Keratinocyte (primary cell): ENCODE measurements at regions not wholly inside any gene's neighbourhood (a gene's known extent, or its start where the extent isn't known, plus 50 kb on each side); places are given as distances from the start of the nearest gene placed in this dataset.

ENCODE experiments used
- DNase-seq: peaks from one replicate; pipeline ENCODE4 v3.0.0-alpha.2; 2011; ENCODE audit warnings: low read depth, missing footprints, low spot score
- FAIRE-seq: peaks from 2 replicates; lab custom pipeline; 2011; peaks lifted over from hg19 to GRCh38; lab: Jason Lieb, UNC
- H2AFZ ChIP-seq: 2 replicates; pipeline ENCODE4 v1.6.0; 2012; ENCODE audit warnings: low read length, control low read depth, inconsistent platforms; ENCODE audit not compliant: control insufficient read depth
- H3K27ac ChIP-seq: 2 replicates; pipeline ENCODE4 v1.5.1; 2011; ENCODE audit warnings: low read length; ENCODE audit not compliant: control insufficient read depth, insufficient read depth
- H3K27me3 ChIP-seq: 3 replicates; pipeline ENCODE4 v1.6.0; 2011; ENCODE audit warnings: low read length; ENCODE audit not compliant: control insufficient read depth, insufficient read depth; ENCODE audit errors: extremely low read depth
- H3K36me3 ChIP-seq, 2 experiments: 2 replicates in 1 of 2; 3 replicates in 1 of 2; pipeline ENCODE4 v1.5.1; 2011; ENCODE audit warnings: low read length in 2 of 2, mild to moderate bottlenecking in 1 of 2; ENCODE audit not compliant: control insufficient read depth in 2 of 2, insufficient read depth in 2 of 2; ENCODE audit errors: extremely low read depth in 1 of 2
- H3K4me1 ChIP-seq: 3 replicates; pipeline ENCODE4 v1.5.1; 2011; ENCODE audit warnings: low read length; ENCODE audit not compliant: control insufficient read depth, insufficient read depth; ENCODE audit errors: extremely low read depth
- H3K4me2 ChIP-seq: 3 replicates; pipeline ENCODE4 v1.6.0; 2011; ENCODE audit warnings: low read depth, low read length; ENCODE audit not compliant: control insufficient read depth, insufficient read depth; ENCODE audit errors: extremely low read depth
- H3K4me3 ChIP-seq, 3 experiments: fragments of 200-600 bp in 1 of 3; sonication (generic) in 1 of 3; 2 replicates in 2 of 3; 3 replicates in 1 of 3; pipeline ENCODE4 v1.5.1; 2011 to 2016; ENCODE audit warnings: low read length in 3 of 3, mild to moderate bottlenecking in 3 of 3, control low read depth in 2 of 3, inconsistent platforms in 1 of 3, low read depth in 1 of 3, mixed read lengths in 1 of 3, mixed run types in 1 of 3, moderate library complexity in 1 of 3; ENCODE audit not compliant: control insufficient read depth in 2 of 3, insufficient read depth in 2 of 3; ENCODE audit errors: extremely low read depth in 1 of 3
- H3K79me2 ChIP-seq: 2 replicates; pipeline ENCODE4 v1.6.0; 2012; ENCODE audit warnings: low read length; ENCODE audit not compliant: control insufficient read depth, insufficient read depth
- H3K9ac ChIP-seq: 3 replicates; pipeline ENCODE4 v1.6.0; 2011; ENCODE audit warnings: low read length; ENCODE audit not compliant: control insufficient read depth, insufficient read depth; ENCODE audit errors: extremely low read depth
- H3K9me1 ChIP-seq: 3 replicates; pipeline ENCODE4 v1.6.0; 2011; ENCODE audit warnings: low read length; ENCODE audit not compliant: control insufficient read depth, insufficient read depth; ENCODE audit errors: extremely low read depth
- H3K9me3 ChIP-seq: 2 replicates; pipeline ENCODE4 v1.5.1; 2012; ENCODE audit warnings: low read depth, low read length; ENCODE audit not compliant: control insufficient read depth
- H4K20me1 ChIP-seq: 3 replicates; pipeline ENCODE4 v1.6.0; 2011; ENCODE audit warnings: low read length; ENCODE audit not compliant: control insufficient read depth, insufficient read depth; ENCODE audit errors: extremely low read depth
- EZH2 ChIP-seq: IDR thresholded peaks from one replicate; pipeline ENCODE4 v1.6.1; 2012; ENCODE audit warnings: inconsistent platforms, mild to moderate bottlenecking, low read length, moderate library complexity
- dilution Hi-C: fragments of 300-500 bp; cut with MboI; formaldehyde crosslinking; loops from one replicate; pipeline ENCODE4 v1.7.0; 2020; ENCODE audit warnings: low sequenced_read_pairs; ENCODE audit not compliant: extremely low pct_ligation_motif_present
- TF ChIP-seq, protein P1 (sequence below), 3 experiments: IDR thresholded peaks in 1 of 3; conservative IDR thresholded peaks in 1 of 3; optimal IDR thresholded peaks in 1 of 3; 2 replicates in 2 of 3; 3 replicates in 1 of 3; pipeline versions ENCODE3 to v1.5.1; 2011; ENCODE audit warnings: low read length in 3 of 3, mild to moderate bottlenecking in 3 of 3, moderate library complexity in 2 of 3, control low read depth in 1 of 3, inconsistent platforms in 1 of 3; ENCODE audit not compliant: insufficient read depth in 2 of 3; ENCODE audit errors: extremely low read depth in 1 of 3

DNA sequence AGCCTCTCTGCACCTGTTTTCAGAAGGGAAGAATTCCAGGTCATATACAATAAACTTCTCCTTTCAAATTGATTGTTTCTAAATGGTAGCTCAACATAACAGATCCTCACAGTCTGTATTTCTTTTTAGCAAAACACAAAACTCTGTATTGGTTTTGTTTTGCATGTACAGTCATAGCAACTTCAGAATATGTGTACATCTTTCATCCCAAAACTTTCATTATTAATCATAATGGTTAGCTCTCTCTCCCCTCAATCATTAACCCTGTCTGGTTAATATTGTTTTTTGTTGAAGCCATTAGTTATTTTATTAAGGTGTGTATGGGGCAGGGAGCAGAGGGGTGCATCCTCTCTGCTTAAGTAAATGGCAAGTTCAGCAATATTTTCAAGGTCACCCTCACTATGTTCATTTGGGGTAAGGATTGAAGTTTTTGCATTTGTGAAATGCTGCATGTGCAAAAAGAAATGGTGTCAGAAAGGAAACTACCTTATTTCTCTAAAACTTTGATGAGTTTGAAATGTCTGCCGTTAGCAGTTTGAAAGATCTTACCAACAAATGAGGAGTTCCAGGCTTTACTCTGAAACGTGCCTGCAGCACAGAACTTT is 136.8 kb upstream of the BTBD3 start:
- H3K4me2 ChIP-seq = no peak overlapping the region
- dilution Hi-C loops = no loop called here
- H3K36me3 ChIP-seq = no peaks in the 10 kb centered on the region
- H3K9me1 ChIP-seq = no peaks in the 10 kb centered on the region
- H2AFZ ChIP-seq = no peak overlapping the region
- no peak overlapping the region for H3K9ac ChIP-seq
- no peaks in the 10 kb centered on the region for H3K79me2 ChIP-seq
- no peaks in the 10 kb centered on the region for H3K4me1 ChIP-seq
- H3K27ac ChIP-seq = no peak overlapping the region
- TF ChIP-seq EZH2 = no peak
- TF ChIP-seq, protein P1, sequence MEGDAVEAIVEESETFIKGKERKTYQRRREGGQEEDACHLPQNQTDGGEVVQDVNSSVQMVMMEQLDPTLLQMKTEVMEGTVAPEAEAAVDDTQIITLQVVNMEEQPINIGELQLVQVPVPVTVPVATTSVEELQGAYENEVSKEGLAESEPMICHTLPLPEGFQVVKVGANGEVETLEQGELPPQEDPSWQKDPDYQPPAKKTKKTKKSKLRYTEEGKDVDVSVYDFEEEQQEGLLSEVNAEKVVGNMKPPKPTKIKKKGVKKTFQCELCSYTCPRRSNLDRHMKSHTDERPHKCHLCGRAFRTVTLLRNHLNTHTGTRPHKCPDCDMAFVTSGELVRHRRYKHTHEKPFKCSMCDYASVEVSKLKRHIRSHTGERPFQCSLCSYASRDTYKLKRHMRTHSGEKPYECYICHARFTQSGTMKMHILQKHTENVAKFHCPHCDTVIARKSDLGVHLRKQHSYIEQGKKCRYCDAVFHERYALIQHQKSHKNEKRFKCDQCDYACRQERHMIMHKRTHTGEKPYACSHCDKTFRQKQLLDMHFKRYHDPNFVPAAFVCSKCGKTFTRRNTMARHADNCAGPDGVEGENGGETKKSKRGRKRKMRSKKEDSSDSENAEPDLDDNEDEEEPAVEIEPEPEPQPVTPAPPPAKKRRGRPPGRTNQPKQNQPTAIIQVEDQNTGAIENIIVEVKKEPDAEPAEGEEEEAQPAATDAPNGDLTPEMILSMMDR (optimal IDR thresholded peaks at IDR 0.05 in 1 of 3, IDR thresholded peaks at IDR 0.05 in 1 of 3, conservative IDR thresholded peaks at IDR 0.05 in 1 of 3; ENCODE audit: extremely low read depth in 1 of 3, insufficient read depth in 2 of 3, low read length in 3 of 3) = no peak
- DNase-seq (no peak), FAIRE-seq (no peak)
- no peaks in the 10 kb centered on the region for H3K27me3 ChIP-seq
- no peaks in the 10 kb centered on the region for H3K9me3 ChIP-seq
- no peaks in the 10 kb centered on the region for H4K20me1 ChIP-seq
- H3K4me3 ChIP-seq = no peak overlapping the region

DNA sequence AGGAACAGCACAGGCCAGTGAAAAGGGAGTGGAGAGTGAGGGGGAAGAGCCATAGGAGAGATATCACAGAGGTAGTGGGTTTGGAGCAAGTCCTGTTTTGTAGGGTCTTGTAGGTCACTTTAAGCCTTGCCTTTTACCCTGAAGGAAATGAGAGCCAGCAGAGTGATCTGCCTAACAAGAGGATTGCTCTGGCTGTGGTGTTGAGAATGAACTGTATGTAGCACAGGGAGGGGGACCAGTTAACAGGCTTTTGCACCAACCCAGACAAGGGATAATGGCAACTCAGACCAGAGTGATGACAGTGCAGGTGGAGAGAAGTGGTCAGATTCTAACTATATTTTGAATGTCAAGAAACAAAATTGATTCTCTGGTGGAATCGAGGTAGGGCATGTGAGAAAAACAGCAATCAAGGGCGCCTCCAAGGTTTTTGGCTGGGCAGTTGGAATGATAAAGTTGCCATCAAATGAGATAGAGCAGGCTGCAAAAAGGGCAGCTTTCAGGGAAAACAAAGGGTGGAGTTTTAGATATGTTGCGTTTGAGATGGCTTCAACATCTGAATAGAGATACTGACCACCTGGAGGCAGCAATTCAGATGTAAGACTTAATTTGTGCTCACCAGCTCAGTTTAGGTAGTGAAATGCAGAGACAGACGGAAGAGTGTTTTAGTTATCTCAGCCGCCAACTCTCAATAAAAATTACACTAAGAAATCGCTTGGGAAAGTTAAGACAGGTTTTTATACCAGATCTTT is 134.4 kb upstream of the BTBD3 start:
- dilution Hi-C loops = no loop called here
- H3K79me2 ChIP-seq = no peaks in the 10 kb centered on the region
- no peaks in the 10 kb centered on the region for H3K9me1 ChIP-seq
- no peak for DNase-seq
- no peak overlapping the region for H3K9ac ChIP-seq
- no peak overlapping the region for H3K4me2 ChIP-seq
- no peaks in the 10 kb centered on the region for H3K36me3 ChIP-seq
- no peaks in the 10 kb centered on the region for H3K27me3 ChIP-seq
- no peaks in the 10 kb centered on the region for H4K20me1 ChIP-seq
- H3K9me3 ChIP-seq = no peaks in the 10 kb centered on the region
- TF ChIP-seq, protein P1 (optimal IDR thresholded peaks at IDR 0.05 in 1 of 3, IDR thresholded peaks at IDR 0.05 in 1 of 3, conservative IDR thresholded peaks at IDR 0.05 in 1 of 3; ENCODE audit: extremely low read depth in 1 of 3, insufficient read depth in 2 of 3, low read length in 3 of 3) = no peak
- no peak for TF ChIP-seq EZH2
- H3K4me3 ChIP-seq = no peak overlapping the region
- no peak for FAIRE-seq
- no peaks in the 10 kb centered on the region for H3K4me1 ChIP-seq
- H2AFZ ChIP-seq = no peak overlapping the region
- no peak overlapping the region for H3K27ac ChIP-seq
